HEK293 (cell line): ENCODE measurements at regions not wholly inside any gene's neighbourhood (a gene's known extent, or its start where the extent isn't known, plus 50 kb on each side); places are given as distances from the start of the nearest gene placed in this dataset.

Experiments
- CTCF ChIA-PET: fragments of 350-600 bp; formaldehyde crosslinking; extraction: SDS; loops from one replicate; lab custom pipeline; 2021; ENCODE audit warnings: antibody characterized with exemption; lab: Yijun Ruan, JAX
- POLR2A ChIA-PET: fragments of 300-600 bp; formaldehyde crosslinking; extraction: SDS; loops from one replicate; lab custom pipeline; 2020; ENCODE audit warnings: antibody characterized with exemption, inconsistent platforms; lab: Yijun Ruan, JAX
- H3K27ac ChIP-seq: fragments of 200-500 bp; sonication (Bioruptor generic); 2 replicates; pipeline ENCODE4 v1.5.1; 2014; ENCODE audit warnings: low read depth, low read length, control low read depth, inconsistent platforms; ENCODE audit errors: extremely low read depth
- H3K36me3 ChIP-seq, 2 experiments: fragments of 200-500 bp in 1 of 2; sonication (Bioruptor generic) in 1 of 2; 1 replicate in 1 of 2; 2 replicates in 1 of 2; pipeline ENCODE4 v1.5.1; 2014 to 2017; ENCODE audit warnings: inconsistent platforms in 2 of 2, low read length in 2 of 2; ENCODE audit not compliant: control insufficient read depth in 2 of 2, insufficient read depth in 1 of 2
- H3K4me1 ChIP-seq: fragments of 200-500 bp; sonication (Bioruptor generic); 2 replicates; pipeline ENCODE4 v1.5.1; 2014; ENCODE audit warnings: mild to moderate bottlenecking, low read length, inconsistent platforms; ENCODE audit not compliant: control insufficient read depth, insufficient read depth
- H3K4me3 ChIP-seq: 2 replicates; pipeline ENCODE4 v1.5.1; 2011; ENCODE audit warnings: low read depth, mild to moderate bottlenecking, control low read depth, low read length, moderate library complexity
- H3K9me3 ChIP-seq: fragments of 200-500 bp; sonication (Bioruptor generic); 2 replicates; pipeline ENCODE4 v1.5.1; 2014; ENCODE audit warnings: low read depth, low read length, inconsistent platforms; ENCODE audit not compliant: control insufficient read depth, insufficient read depth
- KLF16 ChIP-seq: fragments of 450-650 bp; formaldehyde crosslinking; IDR thresholded peaks from 2 replicates; pipeline ENCODE4 v1.5.1; 2017; ENCODE audit warnings: missing biosample characterization, missing genetic modification characterization
- RBAK ChIP-seq: fragments of 450-650 bp; formaldehyde crosslinking; IDR thresholded peaks from 2 replicates; pipeline ENCODE4 v1.5.1; 2016; ENCODE audit warnings: missing biosample characterization, missing genetic modification characterization
- TRIM28 ChIP-seq: IDR thresholded peaks from 2 replicates; pipeline ENCODE4 v1.6.1; 2011; ENCODE audit warnings: low read length, control low read depth, borderline replicate concordance
- ZIC2 ChIP-seq: fragments of 450-650 bp; formaldehyde crosslinking; IDR thresholded peaks from 2 replicates; pipeline ENCODE4 v1.5.1; 2016; ENCODE audit warnings: missing biosample characterization, missing genetic modification characterization
- ZNF155 ChIP-seq: fragments of 450-650 bp; formaldehyde crosslinking; IDR thresholded peaks from 2 replicates; pipeline ENCODE4 v1.5.1; 2016; ENCODE audit warnings: missing biosample characterization, missing genetic modification characterization
- TF ChIP-seq, protein P1 (sequence below): fragments of 450-650 bp; formaldehyde crosslinking; IDR thresholded peaks from 2 replicates; pipeline ENCODE4 v1.5.1; 2017; ENCODE audit warnings: missing biosample characterization, missing genetic modification characterization
- TF ChIP-seq, protein P2 (sequence below): fragments of 450-650 bp; formaldehyde crosslinking; IDR thresholded peaks from 2 replicates; pipeline ENCODE4 v1.5.1; 2016; ENCODE audit warnings: missing biosample characterization, missing genetic modification characterization, low read depth
- TF ChIP-seq, protein P3 (sequence below): fragments of 450-650 bp; formaldehyde crosslinking; IDR thresholded peaks from 2 replicates; pipeline ENCODE4 v1.5.1; 2017; ENCODE audit warnings: missing biosample characterization, missing genetic modification characterization
- TF ChIP-seq, protein P4 (sequence below): fragments of 450-650 bp; formaldehyde crosslinking; conservative IDR thresholded peaks from 2 replicates; pipeline ENCODE4 v1.5.1; 2016; ENCODE audit warnings: low read depth, missing biosample characterization, missing genetic modification characterization
- TF ChIP-seq, protein P5 (sequence below): IDR thresholded peaks from 2 replicates; pipeline ENCODE4 v1.6.1; 2011; ENCODE audit warnings: mild to moderate bottlenecking, low read depth, low read length, borderline replicate concordance
- TF ChIP-seq, protein P6 (sequence below): fragments of 450-650 bp; formaldehyde crosslinking; IDR thresholded peaks from 2 replicates; pipeline ENCODE4 v1.5.1; 2017; ENCODE audit warnings: missing biosample characterization, missing genetic modification characterization

DNA sequence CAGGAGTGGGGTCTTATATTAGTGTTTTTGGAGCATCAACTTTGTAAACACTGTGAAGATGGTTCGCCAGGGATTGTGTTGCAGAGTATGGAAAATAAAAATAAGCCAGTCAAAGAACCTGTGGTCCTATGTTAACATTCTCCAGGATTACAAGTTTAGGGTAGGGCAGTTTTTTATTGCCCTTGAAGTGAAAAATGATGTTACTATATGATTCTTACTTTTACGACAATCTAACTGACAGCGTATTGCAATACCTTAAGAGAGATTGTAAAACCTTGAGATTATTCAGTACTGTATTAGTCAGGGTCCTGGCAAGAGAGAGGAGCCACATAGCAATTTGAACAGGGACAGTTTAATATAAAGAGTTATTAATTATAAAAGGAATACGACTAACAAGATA is 144.7 kb upstream of the ZNF608 start:
- ChIA-PET CTCF (interaction anchor here (0.6 kb wide), 1 partner anchor 885 kb away, joined by 4 read pairs; no protein-coding TSS in a partner anchor), POLR2A (no interaction called here)
- Histone ChIP-seq H3K4me1 (peaks cover 34% of the 10 kb centered on the region), H3K4me3 (no peak overlapping the region), H3K9me3 (no peaks in the 10 kb centered on the region), H3K36me3 (no peaks in the 10 kb centered on the region), H3K27ac (no peak overlapping the region)
- TF ChIP-seq, protein P1, sequence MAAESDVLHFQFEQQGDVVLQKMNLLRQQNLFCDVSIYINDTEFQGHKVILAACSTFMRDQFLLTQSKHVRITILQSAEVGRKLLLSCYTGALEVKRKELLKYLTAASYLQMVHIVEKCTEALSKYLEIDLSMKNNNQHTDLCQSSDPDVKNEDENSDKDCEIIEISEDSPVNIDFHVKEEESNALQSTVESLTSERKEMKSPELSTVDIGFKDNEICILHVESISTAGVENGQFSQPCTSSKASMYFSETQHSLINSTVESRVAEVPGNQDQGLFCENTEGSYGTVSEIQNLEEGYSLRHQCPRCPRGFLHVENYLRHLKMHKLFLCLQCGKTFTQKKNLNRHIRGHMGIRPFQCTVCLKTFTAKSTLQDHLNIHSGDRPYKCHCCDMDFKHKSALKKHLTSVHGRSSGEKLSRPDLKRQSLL (tag by site-specific recombination) = no peak
- TF ChIP-seq, protein P2, sequence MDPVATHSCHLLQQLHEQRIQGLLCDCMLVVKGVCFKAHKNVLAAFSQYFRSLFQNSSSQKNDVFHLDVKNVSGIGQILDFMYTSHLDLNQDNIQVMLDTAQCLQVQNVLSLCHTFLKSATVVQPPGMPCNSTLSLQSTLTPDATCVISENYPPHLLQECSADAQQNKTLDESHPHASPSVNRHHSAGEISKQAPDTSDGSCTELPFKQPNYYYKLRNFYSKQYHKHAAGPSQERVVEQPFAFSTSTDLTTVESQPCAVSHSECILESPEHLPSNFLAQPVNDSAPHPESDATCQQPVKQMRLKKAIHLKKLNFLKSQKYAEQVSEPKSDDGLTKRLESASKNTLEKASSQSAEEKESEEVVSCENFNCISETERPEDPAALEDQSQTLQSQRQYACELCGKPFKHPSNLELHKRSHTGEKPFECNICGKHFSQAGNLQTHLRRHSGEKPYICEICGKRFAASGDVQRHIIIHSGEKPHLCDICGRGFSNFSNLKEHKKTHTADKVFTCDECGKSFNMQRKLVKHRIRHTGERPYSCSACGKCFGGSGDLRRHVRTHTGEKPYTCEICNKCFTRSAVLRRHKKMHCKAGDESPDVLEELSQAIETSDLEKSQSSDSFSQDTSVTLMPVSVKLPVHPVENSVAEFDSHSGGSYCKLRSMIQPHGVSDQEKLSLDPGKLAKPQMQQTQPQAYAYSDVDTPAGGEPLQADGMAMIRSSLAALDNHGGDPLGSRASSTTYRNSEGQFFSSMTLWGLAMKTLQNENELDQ (tag by site-specific recombination) = no peak
- TF ChIP-seq ZIC2 (no peak), RBAK (tag by site-specific recombination) (no peak), TRIM28 (no peak), KLF16 (tag by site-specific recombination) (0 out of 2 replicates have a peak, but pooled peaks have one; percentile 8), ZNF155 (tag by site-specific recombination) (no peak)
- TF ChIP-seq, protein P3, sequence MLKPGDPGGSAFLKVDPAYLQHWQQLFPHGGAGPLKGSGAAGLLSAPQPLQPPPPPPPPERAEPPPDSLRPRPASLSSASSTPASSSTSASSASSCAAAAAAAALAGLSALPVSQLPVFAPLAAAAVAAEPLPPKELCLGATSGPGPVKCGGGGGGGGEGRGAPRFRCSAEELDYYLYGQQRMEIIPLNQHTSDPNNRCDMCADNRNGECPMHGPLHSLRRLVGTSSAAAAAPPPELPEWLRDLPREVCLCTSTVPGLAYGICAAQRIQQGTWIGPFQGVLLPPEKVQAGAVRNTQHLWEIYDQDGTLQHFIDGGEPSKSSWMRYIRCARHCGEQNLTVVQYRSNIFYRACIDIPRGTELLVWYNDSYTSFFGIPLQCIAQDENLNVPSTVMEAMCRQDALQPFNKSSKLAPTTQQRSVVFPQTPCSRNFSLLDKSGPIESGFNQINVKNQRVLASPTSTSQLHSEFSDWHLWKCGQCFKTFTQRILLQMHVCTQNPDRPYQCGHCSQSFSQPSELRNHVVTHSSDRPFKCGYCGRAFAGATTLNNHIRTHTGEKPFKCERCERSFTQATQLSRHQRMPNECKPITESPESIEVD (tag by site-specific recombination) = peak; percentile 79
- TF ChIP-seq, protein P4, sequence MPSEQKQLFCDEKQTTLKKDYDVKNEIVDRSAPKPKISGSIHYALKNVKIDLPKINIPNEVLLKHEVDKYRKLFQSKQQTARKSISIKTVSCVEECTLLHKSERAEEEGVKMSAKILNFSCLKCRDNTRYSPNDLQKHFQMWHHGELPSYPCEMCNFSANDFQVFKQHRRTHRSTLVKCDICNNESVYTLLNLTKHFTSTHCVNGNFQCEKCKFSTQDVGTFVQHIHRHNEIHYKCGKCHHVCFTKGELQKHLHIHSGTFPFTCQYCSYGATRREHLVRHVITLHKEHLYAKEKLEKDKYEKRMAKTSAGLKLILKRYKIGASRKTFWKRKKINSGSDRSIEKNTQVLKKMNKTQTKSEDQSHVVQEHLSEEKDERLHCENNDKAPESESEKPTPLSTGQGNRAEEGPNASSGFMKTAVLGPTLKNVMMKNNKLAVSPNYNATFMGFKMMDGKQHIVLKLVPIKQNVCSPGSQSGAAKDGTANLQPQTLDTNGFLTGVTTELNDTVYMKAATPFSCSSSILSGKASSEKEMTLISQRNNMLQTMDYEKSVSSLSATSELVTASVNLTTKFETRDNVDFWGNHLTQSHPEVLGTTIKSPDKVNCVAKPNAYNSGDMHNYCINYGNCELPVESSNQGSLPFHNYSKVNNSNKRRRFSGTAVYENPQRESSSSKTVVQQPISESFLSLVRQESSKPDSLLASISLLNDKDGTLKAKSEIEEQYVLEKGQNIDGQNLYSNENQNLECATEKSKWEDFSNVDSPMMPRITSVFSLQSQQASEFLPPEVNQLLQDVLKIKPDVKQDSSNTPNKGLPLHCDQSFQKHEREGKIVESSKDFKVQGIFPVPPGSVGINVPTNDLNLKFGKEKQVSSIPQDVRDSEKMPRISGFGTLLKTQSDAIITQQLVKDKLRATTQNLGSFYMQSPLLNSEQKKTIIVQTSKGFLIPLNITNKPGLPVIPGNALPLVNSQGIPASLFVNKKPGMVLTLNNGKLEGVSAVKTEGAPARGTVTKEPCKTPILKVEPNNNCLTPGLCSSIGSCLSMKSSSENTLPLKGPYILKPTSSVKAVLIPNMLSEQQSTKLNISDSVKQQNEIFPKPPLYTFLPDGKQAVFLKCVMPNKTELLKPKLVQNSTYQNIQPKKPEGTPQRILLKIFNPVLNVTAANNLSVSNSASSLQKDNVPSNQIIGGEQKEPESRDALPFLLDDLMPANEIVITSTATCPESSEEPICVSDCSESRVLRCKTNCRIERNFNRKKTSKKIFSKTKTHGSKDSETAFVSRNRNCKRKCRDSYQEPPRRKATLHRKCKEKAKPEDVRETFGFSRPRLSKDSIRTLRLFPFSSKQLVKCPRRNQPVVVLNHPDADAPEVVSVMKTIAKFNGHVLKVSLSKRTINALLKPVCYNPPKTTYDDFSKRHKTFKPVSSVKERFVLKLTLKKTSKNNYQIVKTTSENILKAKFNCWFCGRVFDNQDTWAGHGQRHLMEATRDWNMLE (tag by site-specific recombination) = no peak
- TF ChIP-seq, protein P5, sequence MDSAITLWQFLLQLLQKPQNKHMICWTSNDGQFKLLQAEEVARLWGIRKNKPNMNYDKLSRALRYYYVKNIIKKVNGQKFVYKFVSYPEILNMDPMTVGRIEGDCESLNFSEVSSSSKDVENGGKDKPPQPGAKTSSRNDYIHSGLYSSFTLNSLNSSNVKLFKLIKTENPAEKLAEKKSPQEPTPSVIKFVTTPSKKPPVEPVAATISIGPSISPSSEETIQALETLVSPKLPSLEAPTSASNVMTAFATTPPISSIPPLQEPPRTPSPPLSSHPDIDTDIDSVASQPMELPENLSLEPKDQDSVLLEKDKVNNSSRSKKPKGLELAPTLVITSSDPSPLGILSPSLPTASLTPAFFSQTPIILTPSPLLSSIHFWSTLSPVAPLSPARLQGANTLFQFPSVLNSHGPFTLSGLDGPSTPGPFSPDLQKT = no peak
- TF ChIP-seq, protein P6, sequence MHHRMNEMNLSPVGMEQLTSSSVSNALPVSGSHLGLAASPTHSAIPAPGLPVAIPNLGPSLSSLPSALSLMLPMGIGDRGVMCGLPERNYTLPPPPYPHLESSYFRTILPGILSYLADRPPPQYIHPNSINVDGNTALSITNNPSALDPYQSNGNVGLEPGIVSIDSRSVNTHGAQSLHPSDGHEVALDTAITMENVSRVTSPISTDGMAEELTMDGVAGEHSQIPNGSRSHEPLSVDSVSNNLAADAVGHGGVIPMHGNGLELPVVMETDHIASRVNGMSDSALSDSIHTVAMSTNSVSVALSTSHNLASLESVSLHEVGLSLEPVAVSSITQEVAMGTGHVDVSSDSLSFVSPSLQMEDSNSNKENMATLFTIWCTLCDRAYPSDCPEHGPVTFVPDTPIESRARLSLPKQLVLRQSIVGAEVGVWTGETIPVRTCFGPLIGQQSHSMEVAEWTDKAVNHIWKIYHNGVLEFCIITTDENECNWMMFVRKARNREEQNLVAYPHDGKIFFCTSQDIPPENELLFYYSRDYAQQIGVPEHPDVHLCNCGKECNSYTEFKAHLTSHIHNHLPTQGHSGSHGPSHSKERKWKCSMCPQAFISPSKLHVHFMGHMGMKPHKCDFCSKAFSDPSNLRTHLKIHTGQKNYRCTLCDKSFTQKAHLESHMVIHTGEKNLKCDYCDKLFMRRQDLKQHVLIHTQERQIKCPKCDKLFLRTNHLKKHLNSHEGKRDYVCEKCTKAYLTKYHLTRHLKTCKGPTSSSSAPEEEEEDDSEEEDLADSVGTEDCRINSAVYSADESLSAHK = no peak
